HEK293T (cell line): ENCODE measurements at regions not wholly inside any gene's neighbourhood (a gene's known extent, or its start where the extent isn't known, plus 50 kb on each side); places are given as distances from the start of the nearest gene placed in this dataset.

ENCODE experiments used
- CTCF ChIA-PET: fragments of 350-600 bp; formaldehyde crosslinking; extraction: SDS; loops from one replicate; lab custom pipeline; 2021; ENCODE audit warnings: antibody characterized with exemption, inconsistent platforms; lab: Yijun Ruan, JAX
- POLR2A ChIA-PET: fragments of 350-600 bp; formaldehyde crosslinking; extraction: SDS; loops from one replicate; lab custom pipeline; 2020; ENCODE audit warnings: antibody characterized with exemption, inconsistent platforms; lab: Yijun Ruan, JAX
- DNase-seq: peaks from one replicate; pipeline ENCODE4 v3.0.0; 2012; ENCODE audit warnings: mixed read lengths; ENCODE audit errors: extremely low spot score
- ARNT ChIP-seq: fragments of 450-650 bp; IDR thresholded peaks from 2 replicates; pipeline ENCODE4 v1.6.1; 2017; ENCODE audit warnings: mild to moderate bottlenecking
- BHLHE40 ChIP-seq: fragments of 450-650 bp; IDR thresholded peaks from 2 replicates; pipeline ENCODE4 v1.6.1; 2016; ENCODE audit warnings: mild to moderate bottlenecking, moderate library complexity, borderline replicate concordance
- CTBP1 ChIP-seq: fragments of 450-650 bp; IDR thresholded peaks from 2 replicates; pipeline ENCODE4 v1.6.1; 2016; ENCODE audit warnings: borderline replicate concordance
- ELF4 ChIP-seq: fragments of 450-650 bp; IDR thresholded peaks from 2 replicates; pipeline ENCODE4 v1.6.1; 2017; ENCODE audit warnings: antibody characterized with exemption
- FOXA1 ChIP-seq: fragments of 450-650 bp; IDR thresholded peaks from 2 replicates; pipeline ENCODE4 v1.6.1; 2016; ENCODE audit warnings: mild to moderate bottlenecking
- FOXK2 ChIP-seq: fragments of 450-650 bp; IDR thresholded peaks from 2 replicates; pipeline ENCODE4 v1.6.1; 2016; ENCODE audit warnings: mild to moderate bottlenecking
- FOXM1 ChIP-seq: fragments of 450-650 bp; IDR thresholded peaks from 2 replicates; pipeline ENCODE4 v1.6.1; 2017; ENCODE audit warnings: mild to moderate bottlenecking, borderline replicate concordance
- HDGF ChIP-seq: fragments of 450-650 bp; IDR thresholded peaks from 2 replicates; pipeline ENCODE4 v1.6.1; 2017; ENCODE audit warnings: antibody characterized with exemption, borderline replicate concordance
- L3MBTL2 ChIP-seq: fragments of 450-650 bp; conservative IDR thresholded peaks from 2 replicates; pipeline ENCODE4 v1.6.1; 2016; ENCODE audit warnings: mild to moderate bottlenecking
- LEF1 ChIP-seq: fragments of 450-650 bp; IDR thresholded peaks from 2 replicates; pipeline ENCODE4 v1.6.1; 2017; ENCODE audit warnings: mild to moderate bottlenecking, borderline replicate concordance
- NFRKB ChIP-seq: fragments of 450-650 bp; IDR thresholded peaks from 2 replicates; pipeline ENCODE4 v1.6.1; 2016; ENCODE audit warnings: mild to moderate bottlenecking, moderate library complexity
- PKNOX1 ChIP-seq: fragments of 450-650 bp; IDR thresholded peaks from 2 replicates; pipeline ENCODE4 v1.6.1; 2016
- SP1 ChIP-seq: fragments of 450-650 bp; IDR thresholded peaks from 2 replicates; pipeline ENCODE4 v1.6.1; 2017
- SUZ12 ChIP-seq: fragments of 450-650 bp; IDR thresholded peaks from 2 replicates; pipeline ENCODE4 v1.6.1; 2016; ENCODE audit warnings: mild to moderate bottlenecking
- TARDBP ChIP-seq: fragments of 450-650 bp; IDR thresholded peaks from 2 replicates; pipeline ENCODE4 v1.6.1; 2016
- ZNF384 ChIP-seq: fragments of 450-650 bp; IDR thresholded peaks from 2 replicates; pipeline ENCODE4 v1.6.1; 2016

- ChIA-PET POLR2A (no interaction called here), CTCF (no interaction called here)
- TF ChIP-seq FOXM1 = no peak
- no peak for TF ChIP-seq SUZ12
- TF ChIP-seq PKNOX1 = no peak
- TF ChIP-seq ZNF384 = no peak
- TF ChIP-seq LEF1 = no peak
- no peak for TF ChIP-seq TARDBP
- TF ChIP-seq FOXK2 = no peak
- TF ChIP-seq NFRKB = no peak
- no peak for TF ChIP-seq L3MBTL2
- TF ChIP-seq ELF4 = no peak
- TF ChIP-seq FOXA1 = no peak
- TF ChIP-seq CTBP1 = no peak
- TF ChIP-seq SP1 = no peak
- TF ChIP-seq HDGF = no peak
- TF ChIP-seq ARNT = no peak
- no peak for TF ChIP-seq BHLHE40
- DNase-seq = no peak
These were observed 69.5 kb upstream of the TNR start for GRCh38 chr1:175812936-175813335.

- TF ChIP-seq FOXA1 (no peak), TARDBP (no peak), SP1 (no peak), SUZ12 (no peak), L3MBTL2 (no peak), PKNOX1 (no peak), LEF1 (no peak), HDGF (no peak), ELF4 (no peak), ARNT (no peak), CTBP1 (no peak), BHLHE40 (no peak), NFRKB (no peak), FOXK2 (no peak), FOXM1 (no peak), ZNF384 (no peak)
- CTCF ChIA-PET = no interaction called here
- POLR2A ChIA-PET = no interaction called here
- DNase-seq = no peak
These were observed 66.9 kb upstream of the TNR start for GRCh38 chr1:175810305-175810704.

- CTCF ChIA-PET = no interaction called here
- DNase-seq = no peak
- TF ChIP-seq PKNOX1 (no peak), FOXK2 (no peak), FOXM1 (no peak), LEF1 (no peak), TARDBP (no peak), HDGF (no peak), ARNT (no peak)
- POLR2A ChIA-PET = no interaction called here
These were observed 65.6 kb upstream of the TNR start for GRCh38 chr1:175808999-175809398.

DNA sequence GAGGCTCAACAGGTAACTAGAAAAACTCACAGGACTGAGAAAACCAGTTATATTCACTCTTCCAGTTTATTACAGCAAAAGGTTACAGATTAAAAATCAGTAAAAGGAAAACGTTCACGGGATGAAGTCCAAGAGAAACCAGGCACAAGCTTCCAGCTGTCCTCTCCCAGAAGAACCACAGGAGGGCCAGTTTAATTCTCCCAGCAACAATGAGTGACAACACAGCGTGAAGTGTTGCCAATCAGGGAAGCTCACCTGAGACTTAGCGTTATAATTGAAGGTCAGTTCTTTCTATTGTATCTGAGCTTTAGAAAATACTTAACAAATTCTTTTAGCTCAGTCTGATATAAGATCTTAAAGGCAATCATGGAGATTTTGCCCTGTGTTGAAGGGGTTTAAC lies 65.2 kb upstream of the TNR start:
- no peak for TF ChIP-seq SP1
- TF ChIP-seq PKNOX1 = no peak
- TF ChIP-seq ZNF384 = no peak
- no peak for TF ChIP-seq ARNT
- TF ChIP-seq L3MBTL2 = no peak
- no peak for TF ChIP-seq FOXK2
- TF ChIP-seq HDGF = no peak
- TF ChIP-seq NFRKB = no peak
- no peak for DNase-seq
- POLR2A ChIA-PET = no interaction called here
- CTCF ChIA-PET = no interaction called here

- ChIA-PET POLR2A (no interaction called here), CTCF (interaction anchor here (0.7 kb wide), 1 partner anchor 658 kb away, joined by 3 read pairs; no protein-coding TSS in a partner anchor)
- TF ChIP-seq TARDBP (no peak), CTBP1 (no peak), ARNT (no peak), FOXK2 (no peak), BHLHE40 (no peak), HDGF (no peak), NFRKB (no peak), ELF4 (no peak)
- DNase-seq = no peak
These were observed 61.2 kb upstream of the TNR start for GRCh38 chr1:175804561-175804960.

DNA sequence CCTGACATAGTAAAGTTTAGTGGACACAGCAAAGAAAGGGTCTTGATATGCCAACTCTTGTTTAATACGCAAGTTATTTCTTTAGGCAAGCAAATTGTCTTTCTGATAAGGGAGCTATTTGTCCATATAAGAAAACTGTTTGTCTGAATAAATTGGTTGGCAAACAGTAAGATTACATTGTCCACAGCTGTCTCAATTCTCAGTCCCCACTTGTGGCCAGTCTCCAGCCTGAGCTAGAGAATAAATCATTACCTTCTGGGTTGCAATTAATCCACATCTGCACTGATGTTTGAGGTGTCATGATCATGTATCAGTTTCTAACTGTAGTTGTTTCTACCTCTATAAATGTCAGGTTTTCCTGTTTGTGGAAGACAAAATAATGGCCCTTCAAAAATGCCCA lies 60.0 kb upstream of the TNR start:
- TF ChIP-seq ELF4 = no peak
- TF ChIP-seq ARNT = no peak
- TF ChIP-seq LEF1 = no peak
- TF ChIP-seq TARDBP = no peak
- DNase-seq = no peak
- ChIA-PET CTCF (no interaction called here), POLR2A (no interaction called here)
